Right lobe of liver (tissue), 6 donors: ENCODE measurements at regions not wholly inside any gene's neighbourhood (a gene's known extent, or its start where the extent isn't known, plus 50 kb on each side); places are given as distances from the start of the nearest gene placed in this dataset.
A peak's percentile ranks its signal among the peaks of the same experiment; 100 is the strongest.

ENCODE experiments used
- ATAC-seq, 4 donors: fragments of 200-7000 bp; cut with Tn5 transposase; one replicate each; pipeline ENCODE4 v1.9.1; 2020; ENCODE audit warnings: mild to moderate bottlenecking in 4 of 4, moderate library complexity in 4 of 4
- DNase-seq, 3 donors: peaks; one replicate each; pipeline ENCODE4 v3.0.0-alpha.2; 2020
- H3K27ac ChIP-seq, 3 donors: fragments of 200-600 bp; one replicate each; pipeline ENCODE4 v1.8.0; 2022
- H3K27me3 ChIP-seq, 2 donors: fragments of 200-600 bp; one replicate each; pipeline ENCODE4 v1.8.0; 2022
- H3K36me3 ChIP-seq, 4 donors: fragments of 200-600 bp; sonication (generic) in 1 of 4; one replicate each; pipeline versions ENCODE4 v1.5.1 to v1.8.0; 2017 to 2022; ENCODE audit warnings: control low read depth in 1 of 4
- H3K4me1 ChIP-seq, 4 donors: fragments of 200-600 bp; sonication (generic) in 1 of 4; one replicate each; pipeline versions ENCODE4 v1.5.1 to v1.8.0; 2017 to 2022; ENCODE audit warnings: control low read depth in 1 of 4
- H3K4me3 ChIP-seq, 3 donors: fragments of 200-600 bp; one replicate each; pipeline ENCODE4 v1.8.0; 2022
- H3K9me3 ChIP-seq, 4 donors: fragments of 200-600 bp; sonication (generic) in 1 of 4; one replicate each; pipeline versions ENCODE4 v1.5.1 to v1.8.0; 2017 to 2022; ENCODE audit warnings: control low read depth in 1 of 4
- CTCF ChIP-seq, 4 donors: fragments of 200-600 bp in 3 of 4; fragments of 450-650 bp in 1 of 4; IDR thresholded peaks; one replicate each; pipeline versions ENCODE4 v1.5.1 to v1.8.0; 2016 to 2022; ENCODE audit warnings: antibody characterized with exemption in 4 of 4, mild to moderate bottlenecking in 2 of 4
- POLR2A ChIP-seq: fragments of 450-650 bp; IDR thresholded peaks from one replicate; pipeline ENCODE4 v1.6.1; 2017; ENCODE audit warnings: antibody characterized with exemption, mild to moderate bottlenecking
- WGBS: methylation state at CpG from one replicate; pipeline ENCODE4 v1.1.6; 2018; ENCODE audit warnings: low coverage, low lambda C conversion rate; ENCODE audit not compliant: insufficient coverage; ENCODE audit errors: missing lambda C conversion rate; 5-methylcytosine and 5-hydroxymethylcytosine counted together
- intact Hi-C, 2 donors: fragments of 100-400 bp; cut with DNase I; formaldehyde crosslinking; loops; one replicate each; pipeline versions ENCODE4 v1.11.2 to v1.14.1; 2022
- donor health status: DM: no; HTN: yes; CAD: no.
- donor health status: DM: no; HTN: no; CAD: no.
- donor health status: DM: no; HTN: no; CAD: no.
- donor health status: DM: no; HTN: yes; CAD: no.
- donor health status: DM: no; HTN: yes; CAD: no.

- peaks cover 0 to 2% (median 0%) of the 10 kb centered on the region in 4 donors for H3K4me1 ChIP-seq
- no peaks in the 10 kb centered on the region for H3K36me3 ChIP-seq
- H3K27ac ChIP-seq: peak overlapping the region in 1 of 3 donors; percentile 35
- ATAC-seq (peak; percentile 88 to 96 (median 91)), DNase-seq (no peak)
- peak overlapping the region; percentile 39 to 44 (median 42) for H3K4me3 ChIP-seq
- no peaks in the 10 kb centered on the region for H3K27me3 ChIP-seq
- TF ChIP-seq POLR2A (no peak), CTCF (IDR thresholded peaks at IDR 0.05) (peak; percentile 86 to 97 (median 88))
- under 1% methylated on average over 5 of the region's 5 CpGs for WGBS
- intact Hi-C loops: no loop called here
- peaks cover 0 to 3% (median 0%) of the 10 kb centered on the region in 4 donors for H3K9me3 ChIP-seq
Observed at GRCh38 chr3:107235928-107236315, 141.3 kb upstream of the CCDC54 start.

DNA sequence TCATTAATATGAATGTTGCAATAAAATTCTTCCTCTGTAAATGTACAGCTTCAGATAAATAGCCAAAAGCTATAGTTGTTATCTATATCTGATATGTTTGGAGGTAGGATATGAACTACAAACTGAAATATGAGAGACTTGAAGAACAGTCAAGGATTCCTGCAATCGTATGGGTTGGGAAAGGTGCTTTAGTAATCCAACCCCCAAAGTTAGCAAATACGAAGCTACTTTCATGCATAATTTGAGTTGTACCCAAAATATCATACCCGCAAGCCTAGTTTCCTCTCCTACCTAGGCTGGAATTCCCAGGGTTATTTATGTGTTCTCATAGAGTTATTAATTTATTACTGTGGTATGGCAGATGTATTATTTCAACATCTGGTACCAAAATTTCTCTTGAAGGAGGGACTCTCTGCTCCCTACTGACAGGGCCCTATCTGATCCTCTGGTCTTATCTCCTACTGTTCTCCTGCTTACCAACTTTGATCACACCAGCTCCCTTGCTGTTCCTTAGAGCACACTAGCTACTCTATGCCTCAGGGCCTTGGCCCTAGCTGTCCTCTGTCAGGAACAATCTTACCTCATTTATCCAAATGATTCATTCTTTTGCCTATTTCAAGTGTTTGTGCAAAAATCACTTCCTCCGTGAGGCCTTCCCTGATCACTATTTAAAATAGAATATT, 140.4 kb upstream of the CCDC54 start:
- TF ChIP-seq POLR2A: no peak
- TF ChIP-seq CTCF (IDR thresholded peaks at IDR 0.05): no peak
- ATAC-seq: no peak
- Histone ChIP-seq H3K4me1 (peaks cover 0 to 5% (median 0%) of the 10 kb centered on the region in 4 donors), H3K4me3 (no peak overlapping the region), H3K9me3 (peaks cover 0 to 3% (median 0%) of the 10 kb centered on the region in 4 donors), H3K27ac (no peak overlapping the region), H3K27me3 (no peaks in the 10 kb centered on the region), H3K36me3 (no peaks in the 10 kb centered on the region)
- no peak for DNase-seq
- intact Hi-C loops: no loop called here
- 89% methylated on average over 4 of the region's 4 CpGs for WGBS

- ATAC-seq (no peak), DNase-seq (no peak)
- intact Hi-C loops: no loop called here
- Histone ChIP-seq H3K9me3 (peaks cover 0 to 3% (median 0%) of the 10 kb centered on the region in 4 donors), H3K27me3 (no peaks in the 10 kb centered on the region), H3K36me3 (no peaks in the 10 kb centered on the region), H3K4me1 (peaks cover 0 to 5% (median 0%) of the 10 kb centered on the region in 4 donors), H3K4me3 (no peak overlapping the region), H3K27ac (no peak overlapping the region)
- TF ChIP-seq POLR2A (no peak), CTCF (IDR thresholded peaks at IDR 0.05) (no peak)
- 64% methylated on average over 2 of the region's 2 CpGs for WGBS
Observed at GRCh38 chr3:107238787-107239186, 138.5 kb upstream of the CCDC54 start.

DNA sequence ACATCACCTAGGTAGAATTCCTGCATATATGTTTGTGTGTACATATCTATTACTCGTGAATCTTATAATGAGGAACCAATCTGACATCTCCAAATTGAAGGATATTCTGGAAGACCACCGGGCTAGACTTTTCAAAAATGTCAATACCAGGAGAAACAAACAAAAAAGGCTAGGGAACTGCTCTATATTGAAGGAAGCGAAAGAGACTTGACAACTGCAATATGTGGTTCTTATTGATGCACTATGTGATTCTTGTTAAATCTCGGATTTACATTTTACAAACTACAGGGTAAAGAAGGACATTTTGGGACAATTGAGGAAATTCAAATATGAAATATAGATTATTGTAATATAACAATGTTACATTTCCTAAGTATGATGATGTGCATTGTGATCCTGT, 137.5 kb upstream of the CCDC54 start:
- peaks cover 0 to 5% (median 0%) of the 10 kb centered on the region in 4 donors for H3K4me1 ChIP-seq
- 86% methylated on average over 4 of the region's 4 CpGs for WGBS
- no peaks in the 10 kb centered on the region for H3K27me3 ChIP-seq
- ATAC-seq: no peak
- H3K27ac ChIP-seq: no peak overlapping the region
- no peak overlapping the region for H3K4me3 ChIP-seq
- H3K36me3 ChIP-seq: no peaks in the 10 kb centered on the region
- no peak for DNase-seq
- H3K9me3 ChIP-seq: peaks cover 0 to 3% (median 0%) of the 10 kb centered on the region in 4 donors
- intact Hi-C loops: no loop called here
- TF ChIP-seq CTCF (IDR thresholded peaks at IDR 0.05) (no peak), POLR2A (no peak)
